Breast epithelium (tissue), 3 donors: ENCODE measurements at regions not wholly inside any gene's neighbourhood (a gene's known extent, or its start where the extent isn't known, plus 50 kb on each side); places are given as distances from the start of the nearest gene placed in this dataset.

Source experiments
- CTCF ChIP-seq, 3 donors: fragments of 450-650 bp; IDR thresholded peaks; one replicate each; pipeline ENCODE4 v1.5.1; 2016 to 2017; ENCODE audit warnings: antibody characterized with exemption in 3 of 3, mild to moderate bottlenecking in 3 of 3, moderate library complexity in 3 of 3
- POLR2A ChIP-seq: fragments of 450-650 bp; IDR thresholded peaks from one replicate; pipeline ENCODE4 v1.6.1; 2016; ENCODE audit warnings: antibody characterized with exemption, mild to moderate bottlenecking, moderate library complexity

- TF ChIP-seq CTCF (IDR thresholded peaks at IDR 0.05) (no peak), POLR2A (no peak)
Observed at GRCh38 chr2:2825062-2825461, 494.0 kb upstream of the MYT1L start.
